GM18868 (cell line): ENCODE measurements at regions not wholly inside any gene's neighbourhood (a gene's known extent, or its start where the extent isn't known, plus 50 kb on each side); places are given as distances from the start of the nearest gene placed in this dataset.
"Not testable (repeated sequence)": the region's sequence is repeated elsewhere in the genome, so short reads cannot be mapped to it uniquely, and the experiment has no call there.

Source experiments
- ATAC-seq: cut with Tn5 transposase; IDR thresholded peaks from one replicate; pipeline ENCODE4 v1.9.1; 2021; ENCODE audit warnings: mild to moderate bottlenecking, moderate library complexity; ENCODE audit not compliant: unreplicated experiment

DNA sequence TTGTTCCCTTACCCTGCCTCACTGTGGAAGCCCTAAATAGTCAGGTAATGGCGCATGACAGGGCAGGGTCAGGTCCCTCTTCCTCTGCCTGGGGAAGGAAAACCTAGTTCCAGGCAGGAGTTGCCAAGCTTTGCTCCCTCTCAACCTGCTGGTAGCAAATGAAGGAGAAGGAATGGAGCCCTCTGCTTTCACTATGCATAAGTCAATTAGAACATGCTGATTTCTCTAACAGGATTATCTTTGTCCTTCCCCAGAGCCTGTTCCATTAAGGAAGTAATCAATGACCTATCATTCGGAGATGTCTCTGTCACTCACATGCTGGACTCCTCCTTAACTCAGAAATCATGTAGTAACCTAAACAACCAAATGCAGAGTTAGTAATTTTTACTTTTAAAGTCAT is 161.8 kb upstream of the NFIA start:
- no peak for ATAC-seq

DNA sequence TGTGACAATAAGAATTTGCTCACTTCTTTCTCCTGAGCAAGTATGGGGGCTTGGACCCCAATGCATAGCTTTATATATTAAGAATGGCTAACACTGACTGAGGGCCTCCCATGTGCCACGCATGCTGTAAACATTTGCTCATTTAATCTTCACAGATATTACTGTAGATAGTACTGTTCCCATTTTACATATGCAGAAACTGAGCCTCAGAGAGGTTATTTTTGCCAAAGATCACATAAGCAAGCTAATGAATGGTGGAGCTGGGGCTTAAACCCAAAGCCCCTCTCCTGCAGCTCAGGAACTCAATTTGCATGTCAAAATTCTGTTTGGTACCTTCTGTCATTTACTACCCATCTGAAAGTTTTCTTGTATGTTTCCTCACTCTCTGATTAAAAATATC is 163.5 kb upstream of the NFIA start:
- ATAC-seq = no peak

DNA sequence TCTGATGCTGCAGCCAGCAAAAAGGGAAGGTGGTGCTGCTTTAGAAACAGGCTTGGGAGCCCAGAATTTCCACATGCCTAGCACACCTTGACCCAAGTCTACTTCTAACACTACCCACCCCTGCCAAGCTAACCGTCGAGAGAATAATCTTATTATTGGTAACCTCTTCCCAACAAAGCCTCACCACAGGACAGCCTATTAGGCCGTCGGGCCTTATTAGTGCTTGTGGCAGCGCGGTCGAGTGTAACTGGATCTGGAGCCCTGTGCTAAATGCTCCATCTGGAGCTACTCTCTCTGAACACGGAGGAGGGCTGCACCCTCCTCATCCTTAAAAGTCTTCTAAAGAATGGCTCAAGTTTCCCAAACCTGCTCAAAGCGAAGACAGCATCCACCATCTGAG is 165.5 kb upstream of the NFIA start:
- ATAC-seq = no peak

DNA sequence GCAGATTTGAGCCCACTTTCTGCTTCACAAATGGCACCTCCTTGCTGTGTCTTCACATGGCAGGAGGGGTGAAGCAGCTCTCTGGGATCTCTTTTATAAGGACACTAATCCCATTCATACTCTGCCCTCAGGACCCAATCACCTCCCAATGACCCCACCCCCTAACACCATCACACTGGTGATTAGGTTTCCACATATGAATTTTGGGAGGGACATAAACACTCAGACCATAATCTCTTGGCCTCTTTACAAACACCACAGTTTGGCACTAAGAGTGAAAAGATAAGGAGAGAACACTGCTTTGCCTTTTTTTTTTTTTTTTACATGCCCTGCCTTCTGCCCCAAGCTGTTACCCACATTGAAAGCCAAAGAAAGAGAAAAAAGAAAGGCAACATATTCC is 166.2 kb upstream of the NFIA start:
- ATAC-seq = no peak

DNA sequence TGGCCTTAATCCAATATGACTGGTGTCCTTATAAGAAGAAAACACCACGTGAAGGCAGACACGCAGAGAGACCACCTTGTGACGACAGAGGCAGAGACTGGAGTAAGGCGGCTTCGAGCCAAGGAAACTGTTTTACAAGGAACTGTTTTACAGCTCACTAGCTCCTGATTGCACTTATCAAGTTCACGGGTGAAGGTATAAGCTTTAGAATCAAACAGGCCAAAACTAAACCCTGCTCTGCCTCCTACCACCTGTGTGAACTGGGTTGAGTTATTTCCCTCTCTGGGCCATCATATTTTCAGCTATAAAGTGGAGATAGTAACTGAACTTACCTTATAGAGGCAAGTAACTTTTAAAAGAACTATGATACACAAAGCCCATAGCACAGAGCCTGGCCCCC is 166.9 kb upstream of the NFIA start:
- no peak for ATAC-seq

DNA sequence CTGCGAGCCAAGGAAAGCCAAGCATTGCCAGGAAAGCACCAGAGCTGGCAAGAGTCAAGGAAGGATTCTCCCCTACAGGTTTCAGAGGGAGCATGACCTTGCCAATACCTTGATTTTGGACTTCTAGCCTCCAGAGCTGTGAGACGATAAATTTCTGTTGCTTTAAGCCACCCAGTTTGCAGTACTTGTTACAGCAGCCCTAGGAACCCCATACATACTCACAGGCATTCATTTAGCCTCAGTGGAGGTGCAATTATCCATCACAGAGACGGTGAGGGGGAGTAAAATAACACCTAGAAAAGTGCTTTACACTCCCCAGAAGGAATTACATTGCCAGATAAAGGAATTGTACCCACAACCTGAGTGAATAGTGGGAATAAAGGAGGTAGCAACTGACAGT is 167.4 kb upstream of the NFIA start:
- no peak for ATAC-seq

DNA sequence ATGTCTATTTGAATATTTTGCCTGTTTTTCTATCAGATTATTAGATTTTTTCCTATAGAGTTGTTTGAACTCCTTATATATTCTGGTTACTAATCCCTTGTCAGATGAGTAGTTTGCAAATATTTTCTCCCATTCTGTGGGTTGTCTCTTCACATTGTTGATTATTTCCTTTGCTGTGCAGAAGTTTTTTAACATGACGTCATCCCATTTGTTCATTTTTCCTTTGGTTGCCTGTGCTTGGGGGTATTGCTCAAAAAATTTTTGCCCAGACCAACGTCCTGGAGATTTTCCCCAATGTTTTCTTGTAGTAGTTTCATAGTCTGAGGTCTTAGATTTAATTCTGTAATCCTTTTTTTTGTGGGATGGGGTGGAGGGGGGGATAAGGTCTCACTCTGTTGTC is 168.7 kb upstream of the NFIA start:
- not testable (repeated sequence) for ATAC-seq

DNA sequence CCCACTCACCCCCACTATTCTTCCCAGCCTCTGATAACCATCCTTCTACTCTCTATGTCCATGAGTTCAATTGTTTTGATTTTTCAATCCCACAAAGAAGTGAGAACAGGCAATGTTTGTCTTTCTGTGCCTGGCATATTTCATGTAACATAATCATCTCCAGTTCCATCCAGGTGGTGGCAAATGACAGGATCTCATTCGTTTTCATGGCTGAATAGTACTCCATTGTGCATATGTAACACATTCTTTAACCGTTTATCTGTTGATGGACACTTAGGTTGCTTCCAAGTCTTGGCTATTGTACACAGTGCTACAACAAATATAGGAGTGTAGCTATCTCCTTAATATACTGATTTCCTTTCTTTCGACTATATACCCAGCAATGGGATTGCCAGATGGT is 169.3 kb upstream of the NFIA start:
- ATAC-seq = no peak

DNA sequence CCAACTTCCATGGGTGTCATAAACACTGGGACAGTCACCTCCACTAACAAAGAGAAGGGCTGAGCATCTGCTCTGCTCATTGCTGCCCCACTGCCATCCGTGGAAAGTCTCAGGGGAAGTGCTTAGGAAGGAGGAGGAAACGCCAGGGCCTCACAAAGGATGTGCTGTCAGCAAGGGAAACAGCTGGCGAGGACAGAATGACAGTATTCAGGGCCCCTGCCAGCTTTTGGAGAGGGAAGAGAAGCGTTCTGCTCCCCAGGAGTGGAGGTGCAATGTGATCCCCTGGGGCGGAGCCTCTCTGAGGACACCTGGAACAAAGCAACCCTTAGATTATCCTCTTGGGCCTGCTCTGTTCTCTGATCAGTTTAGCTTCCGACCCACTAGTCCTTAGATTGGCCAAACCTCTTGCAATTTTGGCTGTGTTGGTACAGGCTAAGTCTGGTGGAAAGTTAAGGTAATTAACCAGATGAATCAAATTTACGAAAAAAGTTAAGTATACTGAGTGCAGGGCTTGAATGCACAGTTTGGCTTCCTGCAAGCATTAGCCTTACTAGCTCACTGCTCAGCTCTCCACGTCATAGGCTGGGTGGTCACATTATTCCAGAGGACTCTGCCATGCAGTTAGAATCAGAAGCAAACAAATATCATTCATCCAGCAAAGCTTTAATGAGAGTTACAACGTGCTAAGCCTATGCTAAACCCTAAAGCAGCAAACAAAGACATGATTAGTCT is 170.2 kb upstream of the NFIA start:
- no peak for ATAC-seq

DNA sequence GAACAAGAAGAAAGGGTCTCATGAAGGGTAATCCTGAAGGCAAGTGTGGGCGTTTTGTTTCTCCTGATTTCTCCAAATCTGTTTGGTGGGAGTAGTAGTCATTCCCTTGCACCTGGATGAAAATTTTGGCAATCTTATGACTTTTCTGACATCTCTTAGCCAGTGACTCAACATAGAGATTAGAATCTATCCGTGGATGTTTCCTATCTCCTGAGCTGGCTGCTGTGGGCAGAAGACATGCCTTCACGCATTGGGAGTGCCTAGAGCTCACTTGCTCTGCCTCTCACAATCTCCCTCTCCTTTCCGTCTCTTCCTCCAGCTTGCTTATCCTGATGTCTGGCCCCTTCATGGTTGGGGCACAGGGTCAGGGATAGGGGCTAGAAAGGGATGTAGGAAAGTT is 174.2 kb upstream of the NFIA start:
- no peak for ATAC-seq

DNA sequence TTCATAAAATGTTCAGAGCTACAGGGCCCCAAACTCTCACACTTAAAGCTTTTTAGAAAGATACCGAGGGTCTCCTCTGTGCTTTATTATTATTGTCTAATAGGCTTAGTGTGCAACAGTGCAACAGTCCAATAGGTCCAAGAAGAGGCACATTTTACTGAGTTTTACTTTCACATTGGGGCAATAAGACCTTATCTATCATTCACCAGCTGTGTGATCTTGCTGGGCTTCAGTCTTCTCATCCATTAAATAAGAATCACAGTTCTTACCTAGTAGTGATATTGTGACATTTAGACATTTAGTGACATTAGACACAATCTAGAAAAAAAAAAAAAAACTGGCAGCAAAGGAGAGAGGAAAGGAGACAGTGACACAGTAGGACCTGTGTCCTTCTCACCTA is 175.8 kb upstream of the NFIA start:
- no peak for ATAC-seq

DNA sequence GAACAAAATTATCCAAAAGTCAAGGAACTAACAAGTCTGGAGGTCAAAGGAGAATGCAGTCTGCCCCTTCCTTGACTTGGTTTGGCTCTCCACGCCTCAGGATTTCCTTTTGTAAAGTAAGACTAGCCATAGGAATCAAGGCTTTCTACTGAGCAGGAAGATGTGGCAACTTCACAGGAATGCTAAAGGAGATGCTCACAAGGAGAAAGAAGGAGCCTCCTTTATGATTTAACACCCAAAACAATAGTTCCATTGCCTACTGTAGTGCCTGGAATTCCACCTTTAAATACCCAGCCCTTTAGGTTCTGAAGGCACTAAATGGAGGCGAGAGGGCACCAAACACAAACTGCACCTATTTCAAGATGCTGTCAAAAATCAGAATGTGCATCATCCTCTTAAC is 176.3 kb upstream of the NFIA start:
- ATAC-seq = no peak

DNA sequence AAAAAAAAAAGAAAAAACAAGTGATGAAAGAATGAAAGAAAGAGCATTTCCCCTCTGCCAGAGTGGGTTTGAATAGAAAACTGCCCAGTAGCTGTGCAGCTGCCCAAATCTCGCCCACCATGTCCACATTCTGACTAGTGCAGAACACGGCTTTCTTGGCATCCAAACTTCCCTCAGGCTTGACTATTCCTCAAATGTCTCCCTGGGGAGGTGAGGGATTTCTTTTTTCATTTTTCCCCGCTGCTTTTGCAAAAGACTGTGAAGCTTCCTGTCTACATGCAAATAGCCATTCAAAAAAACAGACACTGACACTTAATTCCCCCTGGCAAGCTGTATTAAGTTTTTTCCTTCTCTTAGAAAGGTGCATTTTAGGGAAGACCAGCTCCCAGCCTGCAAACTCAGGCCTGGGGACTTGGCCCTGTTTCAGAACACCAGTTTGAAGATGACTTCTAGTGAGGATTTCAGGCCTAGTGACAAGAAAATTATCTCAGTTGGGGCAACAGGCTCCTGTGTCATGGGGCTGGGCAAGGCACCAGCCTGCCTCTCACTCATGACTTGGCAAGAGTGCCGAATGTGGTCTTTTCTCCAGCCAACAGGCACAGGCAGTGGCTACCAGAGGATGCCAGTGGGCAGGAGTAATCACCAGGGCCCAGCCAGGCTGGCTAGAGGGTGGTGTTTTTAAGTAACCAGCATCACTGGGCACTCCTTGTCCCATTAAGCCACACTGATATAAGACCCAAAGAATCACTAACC is 178.1 kb upstream of the NFIA start:
- no peak for ATAC-seq

DNA sequence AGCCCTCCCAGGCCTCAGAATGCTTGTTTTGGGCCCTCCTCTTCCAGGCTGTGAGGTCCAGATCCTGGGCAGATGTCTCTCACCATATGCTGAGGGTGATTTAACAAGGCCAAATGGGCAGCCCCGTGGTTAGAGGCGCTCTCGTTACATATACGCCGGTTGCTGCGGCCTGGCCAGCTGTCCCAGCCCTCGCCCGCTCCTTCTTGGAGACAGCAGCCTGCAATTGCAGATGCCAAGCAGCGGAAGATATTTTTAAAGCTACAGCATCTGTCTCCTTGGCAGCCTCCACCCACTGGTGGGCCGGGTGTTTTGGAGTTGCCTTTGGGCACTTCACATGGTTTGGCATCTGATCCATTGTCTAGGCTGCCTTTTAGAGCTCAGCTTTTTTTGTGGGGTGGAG is 178.8 kb upstream of the NFIA start:
- ATAC-seq = no peak

DNA sequence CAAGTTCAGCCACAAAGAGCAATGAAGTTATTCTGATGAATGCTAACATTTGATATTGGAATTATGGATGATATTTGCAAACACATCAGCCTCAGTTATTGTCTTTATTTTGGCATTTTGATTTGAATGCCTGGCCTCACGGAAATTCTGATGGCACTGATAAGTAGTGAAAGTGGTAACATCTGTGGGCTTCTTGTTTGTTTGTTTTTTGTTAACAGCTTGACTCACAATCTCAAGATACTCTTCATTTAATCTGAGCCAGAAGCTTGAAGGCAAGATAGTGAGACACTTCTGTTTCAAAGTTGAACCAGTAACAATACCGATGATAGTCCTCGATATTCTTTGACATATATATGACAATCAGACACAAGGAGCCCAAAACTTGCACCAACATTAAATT is 182.9 kb upstream of the NFIA start:
- no peak for ATAC-seq

DNA sequence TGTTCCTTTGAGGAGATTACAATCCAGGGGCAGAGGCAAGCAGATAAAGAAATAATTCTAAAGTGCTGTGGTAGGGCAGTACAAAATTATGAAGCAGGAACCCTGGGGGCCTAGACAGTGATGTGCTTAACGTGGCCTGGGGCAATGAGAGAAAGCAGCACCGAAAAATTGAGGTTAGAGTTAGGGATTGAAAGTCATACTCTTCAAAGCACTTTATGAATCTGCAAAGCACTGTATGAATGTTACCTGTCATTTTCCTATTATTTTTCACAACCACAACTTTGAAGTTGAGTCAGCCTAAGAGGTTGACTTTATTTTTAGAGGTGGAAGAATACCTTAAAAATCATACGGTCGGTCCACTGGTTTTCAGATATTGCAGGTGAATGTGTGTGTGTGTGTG is 183.4 kb upstream of the NFIA start:
- ATAC-seq = peak; percentile 93

DNA sequence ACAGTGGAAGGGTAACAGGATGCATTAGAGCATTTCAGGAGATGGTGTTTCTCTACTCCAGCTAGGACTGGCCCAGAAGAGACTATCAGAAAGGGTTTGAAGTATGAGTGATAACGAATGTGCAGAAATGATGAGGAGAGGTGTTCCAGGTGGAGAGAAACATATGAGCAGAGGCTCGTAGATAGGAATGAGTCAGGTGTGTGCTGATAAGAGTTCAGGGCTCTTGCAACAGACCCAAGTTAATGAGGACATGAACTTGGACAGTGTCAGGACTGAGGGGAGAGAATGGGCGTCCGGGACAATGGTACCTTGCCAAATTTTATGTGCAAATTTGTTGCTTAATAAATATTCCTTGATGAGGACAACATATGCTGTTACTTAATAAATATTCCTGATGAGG is 183.9 kb upstream of the NFIA start:
- no peak for ATAC-seq

DNA sequence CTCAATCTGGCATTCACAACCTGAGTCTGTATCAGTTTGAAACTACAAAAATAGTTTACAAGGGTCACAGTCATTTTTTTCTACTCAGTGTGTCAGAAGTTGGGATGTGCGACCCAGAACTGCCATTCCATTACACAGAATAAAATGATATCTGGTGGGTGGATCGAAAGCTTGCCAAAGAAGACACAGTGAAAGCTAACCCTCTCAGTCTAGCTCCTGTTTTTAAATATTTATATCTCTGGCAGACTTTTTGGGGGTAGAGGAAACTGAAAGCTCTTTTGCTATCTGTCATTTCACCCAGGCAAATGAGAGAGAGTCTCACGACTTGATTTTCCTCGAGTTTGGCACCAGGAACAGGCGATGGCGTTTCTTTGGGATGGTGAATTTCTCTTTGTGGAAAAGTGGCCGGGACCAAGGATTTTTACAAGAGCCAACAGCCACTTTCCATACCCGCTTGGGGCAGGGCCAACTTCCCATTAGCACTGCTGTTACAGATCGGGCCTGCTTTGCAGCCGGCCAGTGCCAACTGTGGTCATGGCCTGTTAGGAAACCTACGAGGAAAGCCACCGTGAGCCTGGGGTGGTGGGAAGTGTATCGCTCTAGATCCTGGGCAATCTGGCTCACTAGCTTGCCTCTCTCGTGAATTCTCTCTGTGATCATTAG is 185.5 kb upstream of the NFIA start:
- ATAC-seq = no peak

DNA sequence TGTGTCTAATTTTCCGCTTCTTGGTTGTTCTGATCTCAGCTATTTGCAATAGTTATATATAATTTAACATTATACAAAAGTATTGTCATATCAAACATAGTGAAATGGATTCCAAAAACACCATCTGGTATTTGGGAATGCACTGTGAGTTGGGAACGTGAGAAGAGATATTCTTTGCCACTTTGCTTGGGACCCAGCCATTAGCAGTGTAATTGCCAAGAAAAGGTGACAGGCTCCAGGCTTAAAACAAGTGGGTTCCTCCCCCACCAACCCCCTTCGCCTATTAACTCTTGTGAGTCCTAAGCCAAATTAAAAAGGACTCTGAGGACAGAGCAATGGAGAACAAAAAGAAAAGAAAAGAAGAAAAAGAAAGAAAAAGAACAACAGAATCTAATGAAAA is 186.7 kb upstream of the NFIA start:
- ATAC-seq = no peak

DNA sequence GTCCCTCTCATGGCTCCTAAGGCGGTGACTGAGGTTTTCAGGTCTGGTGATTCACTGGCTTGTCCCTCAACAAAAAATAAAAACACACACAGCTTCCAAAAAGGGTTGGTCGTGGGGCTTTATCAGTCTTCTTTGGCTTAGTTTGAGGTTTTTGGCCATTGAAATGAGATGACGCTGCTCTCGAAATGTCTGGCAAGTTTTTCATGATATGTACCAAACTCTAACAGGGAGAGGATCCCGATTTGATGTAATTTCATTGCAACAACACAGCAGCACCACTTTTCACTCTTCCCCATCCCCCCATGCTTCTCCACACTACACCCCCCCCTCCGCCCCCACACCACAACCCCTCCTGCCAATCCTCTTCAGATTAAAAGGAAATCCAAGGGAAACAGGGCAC is 187.1 kb upstream of the NFIA start:
- no peak for ATAC-seq

DNA sequence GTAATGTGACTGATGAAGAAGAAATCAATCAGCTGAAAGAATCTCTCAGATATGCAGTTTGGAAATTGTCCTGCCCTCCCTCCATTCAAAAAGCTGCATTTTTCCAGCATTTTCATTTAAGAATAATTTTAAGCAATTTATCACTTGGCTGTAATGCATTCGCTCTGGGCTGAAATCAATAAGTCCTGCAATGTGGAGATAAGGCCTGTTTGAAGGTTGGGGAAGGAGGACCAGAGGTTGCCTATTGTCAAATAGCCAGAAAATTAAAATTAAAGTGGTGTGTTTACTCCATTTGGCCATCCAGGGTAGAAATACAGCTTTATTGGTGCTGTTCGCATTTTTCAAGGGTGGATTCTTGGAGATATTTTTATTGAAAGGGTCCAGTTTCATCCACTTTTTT is 187.6 kb upstream of the NFIA start:
- no peak for ATAC-seq

DNA sequence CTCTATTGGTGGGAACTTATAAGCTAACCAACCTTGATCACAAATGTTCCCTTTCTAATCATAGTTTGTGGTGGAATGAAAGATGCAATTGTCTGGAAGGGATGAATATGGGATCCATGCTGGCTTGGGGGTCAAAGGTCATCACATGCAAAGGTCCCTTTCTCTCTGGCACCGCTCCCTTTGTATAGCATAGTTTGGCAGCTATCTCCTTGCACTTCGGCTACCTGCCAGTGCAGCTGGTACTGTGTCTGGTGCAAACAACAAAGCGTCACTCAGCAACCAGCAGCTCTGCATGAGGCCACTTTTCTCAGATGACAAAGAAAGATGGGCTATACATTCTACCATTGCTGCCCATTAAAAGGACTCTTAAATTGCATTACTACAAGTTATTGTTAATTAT is 188.2 kb upstream of the NFIA start:
- no peak for ATAC-seq
